OCI-LY3 (cell line): ENCODE measurements at regions not wholly inside any gene's neighbourhood (a gene's known extent, or its start where the extent isn't known, plus 50 kb on each side); places are given as distances from the start of the nearest gene placed in this dataset.

Experiments
- H2AFZ ChIP-seq: fragments of 200-600, 300-600 bp; shearing (Covaris generic); 2 replicates; pipeline ENCODE4 v1.6.0; 2014; ENCODE audit warnings: antibody characterized with exemption, low read depth, low read length
- H3K27ac ChIP-seq: fragments of 200-600, 300-600 bp; sonication (generic); 2 replicates; pipeline ENCODE4 v1.5.1; 2014; ENCODE audit warnings: mild to moderate bottlenecking, low read length, moderate library complexity, mixed read lengths
- H3K27me3 ChIP-seq: fragments of 200-600, 300-600 bp; sonication (generic); 2 replicates; pipeline ENCODE4 v1.6.1; 2014; ENCODE audit warnings: low read depth, low read length, mixed read lengths
- H3K36me3 ChIP-seq: fragments of 200-600, 300-600 bp; sonication (generic); replicated peaks from 2 replicates; pipeline ENCODE3; 2014; ENCODE audit warnings: low read depth, low read length, mixed read lengths
- H3K4me1 ChIP-seq: fragments of 300-600, 200-600 bp; sonication (generic); 2 replicates; pipeline ENCODE4 v1.6.1; 2014; ENCODE audit warnings: low read length, mixed read lengths
- H3K4me2 ChIP-seq: fragments of 200-600, 300-600 bp; sonication (generic); 2 replicates; pipeline ENCODE4 v1.6.1; 2014; ENCODE audit warnings: low read length, mixed read lengths
- H3K4me3 ChIP-seq: fragments of 300-600, 200-600 bp; sonication (generic); 2 replicates; pipeline ENCODE4 v1.5.1; 2014; ENCODE audit warnings: antibody characterized with exemption, mild to moderate bottlenecking, low read length, moderate library complexity
- H3K79me2 ChIP-seq: fragments of 300-600, 200-600 bp; shearing (Covaris generic); 2 replicates; pipeline ENCODE4 v1.6.1; 2014; ENCODE audit warnings: mild to moderate bottlenecking, low read length, mixed read lengths
- H3K9ac ChIP-seq: fragments of 300-600, 200-600 bp; shearing (Covaris generic); 2 replicates; pipeline ENCODE4 v1.6.0; 2014; ENCODE audit warnings: mild to moderate bottlenecking, low read length, moderate library complexity
- H3K9me3 ChIP-seq: fragments of 200-600, 300-600 bp; shearing (Covaris generic); 2 replicates; pipeline ENCODE4 v1.6.1; 2014; ENCODE audit warnings: low read length, mixed read lengths; ENCODE audit not compliant: insufficient read depth
- H4K20me1 ChIP-seq: fragments of 200-600, 300-600 bp; sonication (generic); 2 replicates; pipeline ENCODE4 v1.6.1; 2016; ENCODE audit warnings: low read length, mixed read lengths; ENCODE audit not compliant: insufficient read depth
- CTCF ChIP-seq: fragments of 200-600, 300-600 bp; sonication (generic); IDR thresholded peaks from 2 replicates; pipeline ENCODE4 v1.5.1; 2014; ENCODE audit warnings: antibody characterized with exemption, low read length, low read depth
- EZH2phosphoT487 ChIP-seq: fragments of 200-600 bp; shearing (Covaris generic); IDR thresholded peaks from 2 replicates; pipeline ENCODE4 v1.6.1; 2018; ENCODE audit warnings: antibody characterized with exemption, mixed run types, low read depth

- H3K4me1 ChIP-seq = no peaks in the 10 kb centered on the region
- H3K27me3 ChIP-seq = no peaks in the 10 kb centered on the region
- no peak overlapping the region for H3K9ac ChIP-seq
- H4K20me1 ChIP-seq = no peaks in the 10 kb centered on the region
- no peaks in the 10 kb centered on the region for H3K36me3 ChIP-seq
- no peak overlapping the region for H3K4me2 ChIP-seq
- H3K4me3 ChIP-seq = no peak overlapping the region
- no peak overlapping the region for H3K27ac ChIP-seq
- no peak overlapping the region for H2AFZ ChIP-seq
- no peaks in the 10 kb centered on the region for H3K9me3 ChIP-seq
- TF ChIP-seq EZH2phosphoT487 = no peak
- no peak for TF ChIP-seq CTCF
- H3K79me2 ChIP-seq = no peaks in the 10 kb centered on the region
Observed at GRCh38 chr4:81930506-81931238, 443.1 kb downstream of the HNRNPD start.

GRCh38 chr4:81923140-81923539 is 450.7 kb downstream of the HNRNPD start:
- no peaks in the 10 kb centered on the region for H3K36me3 ChIP-seq
- no peak overlapping the region for H3K27ac ChIP-seq
- H3K4me1 ChIP-seq = peaks cover 21% of the 10 kb centered on the region
- no peak overlapping the region for H3K4me2 ChIP-seq
- H2AFZ ChIP-seq = no peak overlapping the region
- no peak for TF ChIP-seq EZH2phosphoT487
- TF ChIP-seq CTCF = no peak
- H3K9me3 ChIP-seq = no peaks in the 10 kb centered on the region
- no peaks in the 10 kb centered on the region for H3K79me2 ChIP-seq
- H3K27me3 ChIP-seq = no peaks in the 10 kb centered on the region
- H4K20me1 ChIP-seq = no peaks in the 10 kb centered on the region
- no peak overlapping the region for H3K9ac ChIP-seq
- no peak overlapping the region for H3K4me3 ChIP-seq

GRCh38 chr4:81922313-81922712 is 450.6 kb upstream of the RASGEF1B start:
- Histone ChIP-seq H3K79me2 (no peaks in the 10 kb centered on the region), H3K27me3 (no peaks in the 10 kb centered on the region), H3K36me3 (no peaks in the 10 kb centered on the region), H2AFZ (no peak overlapping the region), H4K20me1 (no peaks in the 10 kb centered on the region), H3K27ac (no peak overlapping the region), H3K4me1 (peaks cover 21% of the 10 kb centered on the region), H3K4me3 (no peak overlapping the region), H3K9ac (no peak overlapping the region), H3K4me2 (no peak overlapping the region), H3K9me3 (no peaks in the 10 kb centered on the region)
- TF ChIP-seq CTCF = no peak
- TF ChIP-seq EZH2phosphoT487 = no peak

GRCh38 chr4:81921751-81922159 is 450.0 kb upstream of the RASGEF1B start:
- TF ChIP-seq CTCF (no peak), EZH2phosphoT487 (no peak)
- Histone ChIP-seq H3K27ac (no peak overlapping the region), H3K9ac (no peak overlapping the region), H2AFZ (no peak overlapping the region), H4K20me1 (no peaks in the 10 kb centered on the region), H3K4me1 (peaks cover 21% of the 10 kb centered on the region), H3K4me2 (no peak overlapping the region), H3K4me3 (no peak overlapping the region), H3K79me2 (no peaks in the 10 kb centered on the region), H3K36me3 (no peaks in the 10 kb centered on the region), H3K27me3 (0 out of 2 replicates have a peak, but pooled peaks cover 1% of the 10 kb centered on the region), H3K9me3 (no peaks in the 10 kb centered on the region)
